GM18517 (cell line): ENCODE measurements at regions not wholly inside any gene's neighbourhood (a gene's known extent, or its start where the extent isn't known, plus 50 kb on each side); places are given as distances from the start of the nearest gene placed in this dataset.
"Not testable (repeated sequence)": the region's sequence is repeated elsewhere in the genome, so short reads cannot be mapped to it uniquely, and the experiment has no call there.

Source experiments
- ATAC-seq: cut with Tn5 transposase; IDR thresholded peaks from one replicate; pipeline ENCODE4 v1.9.1; 2021; ENCODE audit warnings: mild to moderate bottlenecking, moderate library complexity; ENCODE audit not compliant: unreplicated experiment

DNA sequence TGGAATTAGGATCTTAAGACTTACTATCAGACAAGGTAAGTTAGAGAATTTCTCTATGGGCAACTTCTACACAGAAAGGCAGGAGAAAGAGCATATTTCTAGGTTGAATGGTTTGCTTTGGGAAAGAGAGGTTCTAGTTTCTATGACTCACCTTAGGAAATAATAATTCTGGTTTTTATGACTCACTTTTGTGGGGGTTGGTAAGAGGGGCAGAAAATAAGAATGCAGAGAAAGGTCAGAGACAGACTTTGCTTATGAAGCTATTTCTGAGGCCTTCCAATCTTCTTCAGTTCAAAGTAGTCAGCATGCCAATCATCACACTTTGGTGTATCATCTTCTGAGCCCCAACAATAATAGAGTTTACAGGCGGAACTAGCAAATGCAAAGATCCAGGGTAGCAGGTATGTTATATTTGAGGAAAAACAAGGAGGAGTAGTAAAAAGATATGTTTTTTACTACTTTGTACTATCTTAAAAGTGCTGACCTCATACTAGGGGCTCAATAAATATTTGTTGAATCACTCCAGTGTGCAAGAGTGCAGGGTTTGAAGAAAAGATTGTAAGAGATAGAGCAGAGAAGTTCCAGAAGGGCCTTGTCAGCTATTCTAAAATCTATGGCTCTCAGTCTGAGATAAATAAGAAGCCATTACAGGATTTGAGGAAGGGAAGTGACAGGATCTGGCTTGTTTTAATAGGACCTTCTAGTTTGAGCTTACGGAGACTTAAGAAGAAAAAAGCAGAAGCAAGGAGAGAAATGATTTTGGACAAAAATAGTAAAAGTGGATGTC, 56.7 kb upstream of the LRFN5 start:
- no peak for ATAC-seq

- no peak for ATAC-seq
These were observed 57.4 kb upstream of the LRFN5 start for GRCh38 chr14:41549282-41549681.

GRCh38 chr14:41548666-41549065, 58.0 kb upstream of the LRFN5 start:
- no peak for ATAC-seq

DNA sequence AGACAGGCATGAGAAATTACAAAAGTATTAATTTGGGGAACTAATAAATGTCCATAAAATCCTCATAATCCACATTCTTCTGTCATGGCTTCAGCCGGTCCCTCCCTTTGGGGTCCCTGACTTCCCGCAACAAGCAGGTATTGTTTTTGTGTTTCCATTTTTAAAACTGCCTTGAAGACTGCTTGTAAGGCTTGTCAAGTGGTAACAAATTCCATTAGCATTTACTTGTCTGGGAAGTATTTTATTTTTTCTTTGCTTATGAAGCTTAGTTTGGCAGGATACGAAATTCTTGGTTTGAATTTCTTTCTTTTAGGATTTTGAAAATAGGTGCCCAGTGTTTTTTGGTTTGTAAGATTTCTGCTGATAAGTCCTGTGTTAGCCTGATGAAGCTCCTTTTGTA, 65.3 kb upstream of the LRFN5 start:
- no peak for ATAC-seq

GRCh38 chr14:41532255-41532654, 74.4 kb upstream of the LRFN5 start:
- ATAC-seq = no peak

GRCh38 chr14:41521891-41522290, 84.8 kb upstream of the LRFN5 start:
- ATAC-seq = no peak

DNA sequence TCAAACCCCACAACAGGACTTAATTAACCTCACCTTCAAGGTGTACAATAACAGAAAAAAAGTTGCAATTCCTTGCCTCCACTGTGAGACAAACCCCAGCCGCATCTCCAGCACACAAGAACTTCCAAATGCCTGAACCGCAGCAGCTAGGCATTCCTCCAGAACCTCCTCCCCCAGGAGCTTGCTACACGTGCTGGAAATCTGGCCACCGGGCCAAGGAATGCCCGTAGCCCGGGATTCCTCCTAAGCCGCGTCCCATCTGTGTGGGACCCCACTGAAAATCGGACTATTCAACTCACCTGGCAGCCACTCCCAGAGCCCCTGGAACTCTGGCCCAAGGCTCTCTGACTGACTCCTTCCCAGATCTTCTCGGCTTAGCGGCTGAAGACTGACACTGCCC, 88.6 kb upstream of the LRFN5 start:
- ATAC-seq = not testable (repeated sequence)

GRCh38 chr14:41506552-41506951, 100.1 kb upstream of the LRFN5 start:
- no peak for ATAC-seq

DNA sequence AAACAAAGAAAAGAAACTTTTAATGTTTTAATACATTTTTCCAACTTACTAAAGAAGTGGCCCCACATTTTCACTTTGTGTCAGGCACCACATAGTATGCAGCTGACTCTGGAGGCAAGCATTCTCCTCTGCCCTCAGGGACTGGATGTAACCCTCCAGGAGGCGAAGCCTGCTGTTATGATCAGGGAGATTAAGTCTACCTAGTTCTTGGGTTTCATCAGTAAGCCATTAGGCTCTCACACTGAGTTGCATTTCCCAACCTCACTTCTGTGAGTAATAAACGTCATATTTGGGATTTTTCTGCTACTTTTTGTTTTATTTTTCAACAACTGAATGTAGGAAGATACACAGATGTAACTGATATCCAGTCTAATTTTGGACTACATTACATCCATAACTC, 101.2 kb upstream of the LRFN5 start:
- ATAC-seq = no peak

- ATAC-seq = no peak
These were observed 107.7 kb upstream of the LRFN5 start for GRCh38 chr14:41498959-41499358.

- ATAC-seq = no peak
These were observed 116.4 kb upstream of the LRFN5 start for GRCh38 chr14:41490323-41490722.

GRCh38 chr14:41489315-41489972, 117.2 kb upstream of the LRFN5 start:
- no peak for ATAC-seq

GRCh38 chr14:41488401-41488800, 118.3 kb upstream of the LRFN5 start:
- ATAC-seq = no peak

GRCh38 chr14:41482861-41483260, 123.8 kb upstream of the LRFN5 start:
- no peak for ATAC-seq

GRCh38 chr14:41476526-41476925, 130.2 kb upstream of the LRFN5 start:
- no peak for ATAC-seq

- ATAC-seq = no peak
These were observed 145.3 kb upstream of the LRFN5 start for GRCh38 chr14:41461380-41461779.

GRCh38 chr14:41457393-41457792, 149.3 kb upstream of the LRFN5 start:
- ATAC-seq = no peak

DNA sequence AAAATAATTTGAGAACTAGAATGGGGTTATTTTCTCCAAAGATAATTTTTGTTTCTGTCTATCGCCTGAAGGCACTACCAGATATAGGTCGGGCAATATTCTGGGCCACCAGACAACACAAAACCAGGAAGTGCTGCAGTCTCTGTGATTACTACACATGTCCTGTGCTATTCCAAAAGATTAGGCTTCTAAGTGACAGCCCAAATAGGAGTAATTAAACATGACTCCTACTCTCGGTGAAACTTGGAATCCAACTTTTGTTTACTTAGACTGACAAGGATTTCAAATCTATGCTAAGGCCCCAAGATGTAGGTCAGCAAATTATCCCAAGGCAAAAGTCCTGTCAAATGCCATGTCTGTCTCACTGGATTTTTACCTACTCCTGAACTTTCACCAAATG, 157.6 kb upstream of the LRFN5 start:
- ATAC-seq = no peak

GRCh38 chr14:41446008-41446407, 160.7 kb upstream of the LRFN5 start:
- no peak for ATAC-seq

GRCh38 chr14:41423503-41423902, 183.2 kb upstream of the LRFN5 start:
- no peak for ATAC-seq

GRCh38 chr14:41421308-41421707, 185.4 kb upstream of the LRFN5 start:
- ATAC-seq = not testable (repeated sequence)

DNA sequence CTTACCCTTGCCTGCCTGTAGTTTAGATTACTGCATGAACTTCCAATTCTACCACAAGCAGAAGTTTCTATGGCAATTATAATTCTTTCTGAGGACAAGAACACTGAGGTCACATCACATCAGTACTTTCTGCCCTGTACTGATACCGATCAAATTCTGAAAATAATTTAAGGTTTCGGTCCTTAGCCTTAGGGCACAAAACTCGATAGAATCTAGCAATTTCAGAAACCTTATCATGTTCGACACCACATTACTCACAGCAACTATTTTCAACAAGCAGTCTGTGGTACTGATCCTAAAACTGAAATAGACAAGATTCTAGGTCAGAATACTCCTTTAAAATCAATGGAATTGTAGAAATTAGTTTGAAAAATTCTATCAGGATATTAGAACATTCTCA, 187.0 kb upstream of the LRFN5 start:
- no peak for ATAC-seq

DNA sequence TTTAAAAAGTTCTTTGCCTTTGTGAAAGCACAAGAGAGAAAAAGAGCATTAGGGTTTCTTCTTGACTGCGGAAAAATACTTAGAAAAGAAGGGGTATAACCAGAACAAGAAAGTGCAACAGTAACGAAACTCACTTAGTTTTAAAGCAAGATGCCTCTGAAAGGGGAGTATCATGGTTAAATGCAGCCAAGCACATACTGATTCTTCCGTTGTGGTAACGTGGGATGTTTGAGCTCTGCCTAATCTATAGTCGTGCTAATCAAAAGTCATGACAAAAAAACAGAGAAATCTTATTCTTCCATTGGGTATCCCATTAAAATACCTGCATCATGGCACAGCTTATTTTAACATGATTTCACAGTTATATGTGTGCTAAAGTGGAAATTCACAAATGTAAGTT, 187.8 kb upstream of the LRFN5 start:
- no peak for ATAC-seq
